Omental fat pad (tissue), 3 donors: ENCODE measurements at regions not wholly inside any gene's neighbourhood (a gene's known extent, or its start where the extent isn't known, plus 50 kb on each side); places are given as distances from the start of the nearest gene placed in this dataset.

Experiments
- ATAC-seq: fragments of 150-250 bp; one replicate; pipeline ENCODE4 v1.9.1; 2016; ENCODE audit warnings: mild to moderate bottlenecking, moderate library complexity; ENCODE audit not compliant: low FRiP score
- DNase-seq: peaks from one replicate; pipeline ENCODE4 v3.0.0-alpha.2; 2019; ENCODE audit warnings: low spot score
- CTCF ChIP-seq, 3 donors: fragments of 450-650 bp; IDR thresholded peaks; one replicate each; pipeline ENCODE4 v1.5.1; 2016 to 2017; ENCODE audit warnings: antibody characterized with exemption in 3 of 3, mild to moderate bottlenecking in 3 of 3, moderate library complexity in 2 of 3

- ATAC-seq (no peak), DNase-seq (no peak)
- TF ChIP-seq CTCF (IDR thresholded peaks at IDR 0.05): no peak
These were observed 96.5 kb downstream of the ZNF621 start for GRCh38 chr3:40621252-40621651.

- DNase-seq (no peak), ATAC-seq (no peak)
- no peak for TF ChIP-seq CTCF (IDR thresholded peaks at IDR 0.05)
These were observed 98.8 kb downstream of the ZNF621 start for GRCh38 chr3:40623567-40623966.

GRCh38 chr3:40624189-40624769 is 99.5 kb downstream of the ZNF621 start:
- TF ChIP-seq CTCF (IDR thresholded peaks at IDR 0.05): no peak
- no peak for DNase-seq
- no peak for ATAC-seq

- TF ChIP-seq CTCF (IDR thresholded peaks at IDR 0.05): no peak
- no peak for DNase-seq
- ATAC-seq: no peak
These were observed 102.3 kb downstream of the ZNF621 start for GRCh38 chr3:40627095-40627494.

- ATAC-seq (no peak), DNase-seq (no peak)
- TF ChIP-seq CTCF (IDR thresholded peaks at IDR 0.05): no peak
These were observed 104.2 kb downstream of the ZNF621 start for GRCh38 chr3:40628984-40629383.

GRCh38 chr3:40631341-40631995 is 106.7 kb downstream of the ZNF621 start:
- no peak for TF ChIP-seq CTCF (IDR thresholded peaks at IDR 0.05)
- no peak for ATAC-seq

GRCh38 chr3:40637906-40638305 is 113.1 kb downstream of the ZNF621 start:
- TF ChIP-seq CTCF (IDR thresholded peaks at IDR 0.05): no peak
- no peak for ATAC-seq
- no peak for DNase-seq

More at GRCh38 chr3:40631341-40631995, 106.7 kb downstream of the ZNF621 start:
- no peak for DNase-seq
